Heart left ventricle (tissue), 13 donors: ENCODE measurements at regions not wholly inside any gene's neighbourhood (a gene's known extent, or its start where the extent isn't known, plus 50 kb on each side); places are given as distances from the start of the nearest gene placed in this dataset.

ENCODE experiments used
- POLR2A ChIP-seq, 2 donors: fragments of 450-650 bp; IDR thresholded peaks; one replicate each; pipeline ENCODE4 v1.6.1; 2017; ENCODE audit warnings: antibody characterized with exemption in 2 of 2, mild to moderate bottlenecking in 2 of 2, moderate library complexity in 2 of 2
- TF ChIP-seq, protein P1 (sequence below), 12 donors: fragments of 200-600 bp; sonication (generic) in 4 of 12; IDR thresholded peaks; one replicate each; pipeline versions ENCODE4 v1.5.0 to v1.8.0; 2018 to 2022; ENCODE audit warnings: antibody characterized with exemption in 12 of 12, mild to moderate bottlenecking in 5 of 12
- donor health status: ischemic (EF 13 %, LVEDD 7.1; RV severe dilation, severe dysfunction).
- donor health status: DM: no; HTN: yes; CAD: no.
- donor health status: DM: no; HTN: no; CAD: no.
- donor health status: ischemic (EF 25% LVEDD 6.9; RV normal size, moderate dysfunction).
- donor health status: ischemic (EF 25% LVEDD 5.7; RV mildly dilated, moderate dysfunction).
- donor health status: ischemic (EF 35%, LVEDD 5.7; RV mildly dilated, moderate dysfunction).
- donor health status: nonischemic (EF 11% LVEDD 7.7; RV severe dilation, severe dysfunction).
- donor health status: DM: yes; HTN: yes; CAD: no.
- donor health status: PGD.
- donor health status: ischemic (EF 29% LVEDD 5.4; RV normal size, mild dysfunction).
- donor health status: nonischemic (EF 23%, LVEDD 6.1; RV moderate dilation, normal function).

DNA sequence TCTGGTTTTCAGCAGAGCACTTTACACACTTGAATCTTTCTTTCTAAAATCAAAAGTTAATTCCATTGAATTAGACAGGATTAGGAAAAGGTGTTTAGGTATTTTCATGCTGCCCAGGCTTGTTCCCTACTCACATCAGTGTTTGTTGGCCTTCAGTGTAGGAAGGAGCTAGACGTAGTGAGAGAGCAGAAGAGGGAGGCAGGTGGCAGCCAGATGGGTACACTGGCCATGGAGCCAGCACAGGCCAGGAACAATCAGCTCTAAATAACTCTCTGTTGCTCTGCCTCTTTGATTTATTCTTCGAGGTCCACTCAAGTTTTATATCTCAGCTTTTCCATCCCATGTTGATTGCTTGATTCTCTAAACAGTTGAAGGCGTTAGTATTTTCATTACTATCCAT, 529.6 kb downstream of the PSAT1 start:
- TF ChIP-seq, protein P1, sequence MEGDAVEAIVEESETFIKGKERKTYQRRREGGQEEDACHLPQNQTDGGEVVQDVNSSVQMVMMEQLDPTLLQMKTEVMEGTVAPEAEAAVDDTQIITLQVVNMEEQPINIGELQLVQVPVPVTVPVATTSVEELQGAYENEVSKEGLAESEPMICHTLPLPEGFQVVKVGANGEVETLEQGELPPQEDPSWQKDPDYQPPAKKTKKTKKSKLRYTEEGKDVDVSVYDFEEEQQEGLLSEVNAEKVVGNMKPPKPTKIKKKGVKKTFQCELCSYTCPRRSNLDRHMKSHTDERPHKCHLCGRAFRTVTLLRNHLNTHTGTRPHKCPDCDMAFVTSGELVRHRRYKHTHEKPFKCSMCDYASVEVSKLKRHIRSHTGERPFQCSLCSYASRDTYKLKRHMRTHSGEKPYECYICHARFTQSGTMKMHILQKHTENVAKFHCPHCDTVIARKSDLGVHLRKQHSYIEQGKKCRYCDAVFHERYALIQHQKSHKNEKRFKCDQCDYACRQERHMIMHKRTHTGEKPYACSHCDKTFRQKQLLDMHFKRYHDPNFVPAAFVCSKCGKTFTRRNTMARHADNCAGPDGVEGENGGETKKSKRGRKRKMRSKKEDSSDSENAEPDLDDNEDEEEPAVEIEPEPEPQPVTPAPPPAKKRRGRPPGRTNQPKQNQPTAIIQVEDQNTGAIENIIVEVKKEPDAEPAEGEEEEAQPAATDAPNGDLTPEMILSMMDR (IDR thresholded peaks at IDR 0.05) = no peak
- no peak for TF ChIP-seq POLR2A (IDR thresholded peaks at IDR 0.05)
